Neural progenitor cell (in vitro differentiated cells): ENCODE measurements at regions not wholly inside any gene's neighbourhood (a gene's known extent, or its start where the extent isn't known, plus 50 kb on each side); places are given as distances from the start of the nearest gene placed in this dataset.

Source experiments
- DNase-seq: peaks from one replicate; pipeline ENCODE4 v3.0.0-alpha.2; 2016; ENCODE audit warnings: low spot score
- H2AFZ ChIP-seq: fragments of 200-600 bp; sonication (generic); replicated peaks from 2 replicates; pipeline ENCODE4 v1.6.1; 2016; ENCODE audit warnings: antibody characterized with exemption
- H3F3A ChIP-seq: fragments of 200-600 bp; sonication (generic); 2 replicates; pipeline ENCODE4 v1.6.1; 2016; ENCODE audit warnings: antibody characterized with exemption, low read depth
- H3K27ac ChIP-seq: fragments of 200-600 bp; sonication (generic); 2 replicates; pipeline ENCODE4 v1.5.1; 2016; ENCODE audit warnings: mild to moderate bottlenecking
- H3K27me3 ChIP-seq: fragments of 200-600 bp; sonication (generic); 2 replicates; pipeline ENCODE4 v1.6.1; 2016; ENCODE audit warnings: mild to moderate bottlenecking, moderate library complexity
- H3K36me3 ChIP-seq: fragments of 200-600 bp; sonication (generic); 2 replicates; pipeline ENCODE4 v1.5.1; 2016
- H3K4me1 ChIP-seq: fragments of 200-600 bp; sonication (generic); 2 replicates; pipeline ENCODE4 v1.6.1; 2016; ENCODE audit warnings: mixed run types
- H3K4me2 ChIP-seq: fragments of 200-600 bp; sonication (generic); 2 replicates; pipeline ENCODE4 v1.6.1; 2016
- H3K4me3 ChIP-seq: fragments of 200-600 bp; sonication (generic); 2 replicates; pipeline ENCODE4 v1.5.1; 2016
- H3K79me2 ChIP-seq: fragments of 200-600 bp; sonication (generic); 2 replicates; pipeline ENCODE4 v1.6.1; 2016; ENCODE audit warnings: low read depth
- H3K9ac ChIP-seq: fragments of 200-600 bp; sonication (generic); 2 replicates; pipeline ENCODE4 v1.6.1; 2016
- H3K9me3 ChIP-seq: fragments of 200-600 bp; sonication (generic); 2 replicates; pipeline ENCODE4 v1.5.1; 2016; ENCODE audit warnings: low read depth
- H4K20me1 ChIP-seq: fragments of 200-600 bp; sonication (generic); 2 replicates; pipeline ENCODE4 v1.6.1; 2016; ENCODE audit warnings: low read depth
- H3K27ac Mint-ChIP-seq: 3 replicates; pipeline ENCODE4 v1.8.0; 2021; ENCODE audit warnings: mixed read lengths
- H3K27me3 Mint-ChIP-seq: 2 replicates; pipeline ENCODE4 v1.8.0; 2022; ENCODE audit warnings: low read depth, mild to moderate bottlenecking, inconsistent platforms, moderate library complexity, mixed read lengths; ENCODE audit not compliant: insufficient read depth
- H3K36me3 Mint-ChIP-seq: 3 replicates; pipeline ENCODE4 v1.8.0; 2021; ENCODE audit warnings: mixed read lengths
- H3K4me1 Mint-ChIP-seq: 3 replicates; pipeline ENCODE4 v1.8.0; 2021; ENCODE audit warnings: mixed read lengths
- H3K4me3 Mint-ChIP-seq: 3 replicates; pipeline ENCODE4 v1.8.0; 2021; ENCODE audit warnings: mild to moderate bottlenecking, moderate library complexity, mixed read lengths
- H3K9me3 Mint-ChIP-seq: 3 replicates; pipeline ENCODE4 v1.8.0; 2020; ENCODE audit warnings: mixed read lengths
- CTCF ChIP-seq: fragments of 200-600 bp; sonication (generic); IDR thresholded peaks from 2 replicates; pipeline ENCODE4 v1.5.1; 2017; ENCODE audit warnings: antibody characterized with exemption, mild to moderate bottlenecking
- EZH2 ChIP-seq: fragments of 200-600 bp; sonication (generic); IDR thresholded peaks from 2 replicates; pipeline ENCODE4 v1.6.1; 2017; ENCODE audit warnings: antibody characterized with exemption, mild to moderate bottlenecking, moderate library complexity
- EZH2phosphoT487 ChIP-seq: fragments of 200-600 bp; sonication (generic); IDR thresholded peaks from 2 replicates; pipeline ENCODE4 v1.6.1; 2017; ENCODE audit warnings: antibody characterized with exemption

DNA sequence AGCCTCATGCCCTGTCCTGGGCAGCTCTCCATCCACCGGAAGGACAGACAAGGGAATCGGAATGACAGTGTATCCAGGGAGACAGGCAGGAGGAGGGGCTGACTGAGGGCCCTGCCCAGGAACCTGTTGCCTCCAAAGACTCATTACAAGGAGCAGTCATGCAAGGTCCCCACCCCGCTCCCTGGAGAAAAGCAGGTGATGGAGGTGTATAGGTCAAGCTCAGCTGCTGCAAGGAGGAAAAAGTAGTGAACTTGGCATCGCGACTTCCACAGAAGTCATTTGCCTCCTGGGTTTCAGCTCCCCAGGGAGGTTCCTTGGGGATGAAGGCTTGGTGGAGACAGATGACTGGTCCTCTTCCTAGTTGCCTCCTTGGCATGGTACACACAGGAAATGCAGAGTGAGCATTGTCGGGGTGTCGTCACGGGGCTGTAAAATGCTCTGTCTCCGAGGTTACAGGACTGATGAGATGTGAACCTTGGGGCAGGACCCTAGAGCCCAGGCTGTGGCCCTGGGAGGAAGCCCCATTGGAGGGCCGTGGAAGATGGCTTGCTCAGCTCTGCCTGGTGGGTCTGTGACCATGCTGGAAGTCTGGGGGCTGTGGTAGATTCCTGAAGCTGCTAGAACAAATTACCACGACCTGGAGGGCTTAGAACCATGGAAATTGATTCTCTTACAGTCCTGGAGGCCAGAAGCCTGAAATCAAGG, 219.6 kb upstream of the C1orf174 start:
- no peak overlapping the region for H2AFZ ChIP-seq
- no peaks in the 10 kb centered on the region for H3K79me2 ChIP-seq
- H3K27me3 ChIP-seq: no peaks in the 10 kb centered on the region
- H3K27ac Mint-ChIP-seq: peak overlapping the region; percentile 48
- no peak for DNase-seq
- no peaks in the 10 kb centered on the region for H4K20me1 ChIP-seq
- no peak for TF ChIP-seq EZH2
- no peak for TF ChIP-seq CTCF
- no peak for TF ChIP-seq EZH2phosphoT487
- no peak overlapping the region for H3K27ac ChIP-seq
- no peak overlapping the region for H3K9ac ChIP-seq
- peaks cover 10% of the 10 kb centered on the region for H3K4me1 ChIP-seq
- H3K4me1 Mint-ChIP-seq: peaks cover 9% of the 10 kb centered on the region
- H3K9me3 ChIP-seq: no peaks in the 10 kb centered on the region
- no peaks in the 10 kb centered on the region for H3K36me3 ChIP-seq
- no peak overlapping the region for H3K4me3 ChIP-seq
- peaks cover 5% of the 10 kb centered on the region for H3K27me3 Mint-ChIP-seq
- peaks cover 11% of the 10 kb centered on the region for H3F3A ChIP-seq
- no peak overlapping the region for H3K4me3 Mint-ChIP-seq
- H3K36me3 Mint-ChIP-seq: no peaks in the 10 kb centered on the region
- no peak overlapping the region for H3K4me2 ChIP-seq
- no peaks in the 10 kb centered on the region for H3K9me3 Mint-ChIP-seq

DNA sequence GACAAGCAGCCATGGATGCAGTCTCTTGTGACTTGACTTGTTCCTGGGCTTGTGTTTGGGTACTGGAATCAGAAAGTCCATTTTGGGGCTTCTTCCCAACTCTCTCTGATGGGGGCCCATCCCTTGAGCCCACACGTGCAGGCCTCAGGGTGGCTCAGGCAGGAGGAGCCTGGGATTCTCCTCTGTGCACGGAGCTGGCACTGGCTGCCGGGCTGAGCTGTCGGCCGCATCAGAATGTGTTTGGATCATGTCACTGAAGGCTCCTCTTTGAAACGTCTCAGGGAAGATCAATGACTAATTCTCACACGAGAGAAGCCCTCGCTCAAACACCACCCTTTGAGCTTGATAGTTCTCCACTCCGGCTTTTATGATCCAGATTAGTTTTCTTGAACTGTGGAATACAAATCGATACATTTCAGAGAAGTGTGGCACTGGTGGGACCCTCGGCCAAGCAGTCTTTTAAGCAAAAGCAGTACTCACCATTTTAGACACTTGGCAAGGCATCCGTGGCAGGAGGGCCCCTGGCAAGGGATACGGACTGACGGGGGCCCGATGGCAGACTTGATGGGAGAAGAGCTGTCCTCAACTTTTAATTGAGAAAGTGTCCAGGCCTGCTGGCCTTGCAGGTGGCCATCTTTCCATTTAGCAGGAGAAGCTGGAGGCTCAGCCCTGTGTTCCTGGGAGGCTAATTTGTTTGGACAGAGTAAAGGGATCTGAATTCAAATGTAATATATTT, 220.7 kb upstream of the C1orf174 start:
- Histone ChIP-seq H3F3A (peaks cover 1% of the 10 kb centered on the region), H3K36me3 (no peaks in the 10 kb centered on the region), H3K79me2 (no peaks in the 10 kb centered on the region), H2AFZ (no peak overlapping the region), H4K20me1 (no peaks in the 10 kb centered on the region), H3K4me3 (no peak overlapping the region), H3K27ac (no peak overlapping the region), H3K9ac (no peak overlapping the region), H3K4me2 (no peak overlapping the region), H3K9me3 (no peaks in the 10 kb centered on the region), H3K4me1 (no peaks in the 10 kb centered on the region), H3K27me3 (no peaks in the 10 kb centered on the region)
- peaks cover 5% of the 10 kb centered on the region for H3K27me3 Mint-ChIP-seq
- H3K9me3 Mint-ChIP-seq: no peaks in the 10 kb centered on the region
- DNase-seq: no peak
- H3K27ac Mint-ChIP-seq: no peak overlapping the region
- TF ChIP-seq CTCF (no peak), EZH2phosphoT487 (no peak), EZH2 (no peak)
- H3K4me3 Mint-ChIP-seq: no peak overlapping the region
- H3K4me1 Mint-ChIP-seq: peaks cover 8% of the 10 kb centered on the region
- H3K36me3 Mint-ChIP-seq: no peaks in the 10 kb centered on the region

DNA sequence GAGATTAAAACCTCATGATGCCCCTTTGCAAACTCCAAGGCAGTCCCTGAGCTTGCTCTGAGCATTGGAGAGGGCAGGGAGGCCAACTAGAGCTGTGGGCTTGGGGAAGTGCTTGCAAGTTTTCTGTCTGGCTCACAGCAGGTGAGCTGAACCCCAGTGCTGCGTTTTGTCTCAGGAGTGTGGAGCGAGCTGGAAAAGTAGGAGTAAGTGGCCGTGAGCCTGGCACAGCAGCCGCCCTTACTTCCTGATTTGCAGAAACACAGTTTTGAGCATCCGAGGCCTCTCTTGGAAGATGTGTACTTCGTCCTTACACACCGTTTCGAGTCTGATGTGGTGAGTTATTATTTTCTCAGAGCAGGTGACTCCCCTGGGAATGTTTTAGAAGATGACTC, 221.2 kb upstream of the C1orf174 start:
- no peak overlapping the region for H3K27ac Mint-ChIP-seq
- Histone ChIP-seq H3K27ac (no peak overlapping the region), H3K36me3 (no peaks in the 10 kb centered on the region), H3K4me3 (no peak overlapping the region), H3K79me2 (no peaks in the 10 kb centered on the region), H3K27me3 (no peaks in the 10 kb centered on the region), H3K4me2 (no peak overlapping the region), H3K9me3 (no peaks in the 10 kb centered on the region), H4K20me1 (no peaks in the 10 kb centered on the region), H3F3A (no peaks in the 10 kb centered on the region), H3K9ac (no peak overlapping the region), H3K4me1 (no peaks in the 10 kb centered on the region), H2AFZ (no peak overlapping the region)
- H3K4me1 Mint-ChIP-seq: peaks cover 8% of the 10 kb centered on the region
- peaks cover 5% of the 10 kb centered on the region for H3K27me3 Mint-ChIP-seq
- DNase-seq: no peak
- no peak overlapping the region for H3K4me3 Mint-ChIP-seq
- H3K9me3 Mint-ChIP-seq: no peaks in the 10 kb centered on the region
- H3K36me3 Mint-ChIP-seq: no peaks in the 10 kb centered on the region
- TF ChIP-seq CTCF (no peak), EZH2 (no peak), EZH2phosphoT487 (no peak)
